Activated T-helper 1 cell treated with anti-CD3 and anti-CD28 coated beads, Interleukin-2, amount 50 U/mL, for 16 hours (primary cell): ENCODE measurements at regions not wholly inside any gene's neighbourhood (a gene's known extent, or its start where the extent isn't known, plus 50 kb on each side); places are given as distances from the start of the nearest gene placed in this dataset.
A peak's percentile ranks its signal among the peaks of the same experiment; 100 is the strongest.

Experiments
- DNase-seq, 2 donors: peaks; one replicate each; pipeline ENCODE4 v3.0.0-alpha.2; 2020; ENCODE audit warnings: low read depth in 1 of 2, low spot score in 1 of 2

DNA sequence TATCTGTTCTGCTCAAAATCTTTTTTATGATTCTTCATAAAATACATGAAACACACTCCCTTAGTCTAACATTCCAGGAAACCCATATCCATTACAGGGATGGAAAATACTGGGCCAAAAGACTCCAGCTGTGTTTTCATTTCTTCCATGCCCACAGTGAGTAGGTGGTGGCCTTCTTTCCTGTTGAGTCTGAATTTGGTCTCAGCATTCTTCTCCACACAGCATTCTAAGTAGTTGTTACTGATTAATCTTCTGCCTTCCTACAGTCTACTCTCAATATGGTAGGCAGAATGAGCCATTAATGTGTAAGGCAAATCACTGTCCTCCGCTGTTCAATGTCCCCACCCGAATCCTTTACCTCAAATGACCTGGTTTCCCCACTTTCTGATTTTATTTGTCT is 370.6 kb upstream of the RPS6KA3 start:
- no peak for DNase-seq

GRCh38 chrX:20633451-20633850 is 366.7 kb upstream of the RPS6KA3 start:
- no peak for DNase-seq

DNA sequence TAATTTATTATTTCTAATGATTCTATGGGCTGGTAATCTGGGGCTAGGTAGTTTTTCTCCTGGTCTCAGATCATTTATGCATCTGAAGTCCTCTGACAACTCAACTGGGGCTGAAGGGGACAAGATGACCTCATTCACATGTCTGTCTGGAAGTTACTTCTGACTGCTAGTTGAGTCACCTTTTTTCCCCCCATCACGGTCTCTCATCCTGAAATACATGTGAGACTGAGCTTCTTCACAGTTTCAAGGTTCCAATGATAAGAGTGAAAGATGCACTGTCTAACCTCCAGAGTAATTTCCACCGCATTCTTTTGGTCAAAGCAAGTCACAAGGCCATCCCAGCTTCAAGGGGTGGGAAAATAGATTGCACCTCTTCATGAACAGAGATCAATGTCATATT is 356.7 kb upstream of the RPS6KA3 start:
- DNase-seq: no peak

DNA sequence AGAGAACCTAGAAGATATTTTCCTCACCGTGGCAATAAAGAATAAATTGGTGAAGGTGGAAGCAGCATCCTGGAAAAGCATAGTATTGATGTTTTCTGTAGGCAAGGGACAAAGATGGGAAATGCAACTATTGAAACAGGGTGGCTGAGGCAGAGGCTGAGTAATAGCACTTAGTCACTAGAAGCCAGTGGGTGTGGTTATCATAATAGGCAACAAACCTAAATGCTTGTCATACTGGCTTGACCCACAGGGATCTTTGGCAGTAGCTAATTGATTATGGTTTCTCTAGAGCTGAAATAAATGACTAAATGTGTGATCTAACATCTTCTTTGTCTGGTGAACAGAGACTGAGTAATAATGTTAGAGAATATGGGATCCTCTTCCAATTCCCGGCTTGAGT is 353.6 kb upstream of the RPS6KA3 start:
- DNase-seq: no peak

GRCh38 chrX:20609916-20610415 is 343.3 kb upstream of the RPS6KA3 start:
- no peak for DNase-seq

DNA sequence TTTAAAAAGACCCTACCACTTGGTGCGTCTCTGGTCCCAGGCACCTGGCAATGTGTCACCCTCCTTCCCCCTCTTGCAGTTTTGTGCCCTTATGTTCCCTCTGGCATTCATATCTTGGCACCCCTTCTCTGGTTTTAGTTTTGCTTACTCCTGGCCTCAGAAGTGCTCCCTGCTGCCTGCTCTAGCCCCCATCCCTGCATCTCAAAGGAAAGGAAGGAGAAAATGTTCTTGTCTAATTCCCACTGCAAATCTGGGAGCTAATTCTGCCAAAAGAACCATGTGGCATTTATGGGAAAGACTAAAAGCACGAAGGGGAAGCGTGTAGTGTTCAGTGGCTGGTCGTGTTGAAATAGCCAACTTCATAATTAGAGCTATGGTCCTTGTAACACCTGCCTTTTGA is 340.1 kb upstream of the RPS6KA3 start:
- DNase-seq: no peak

- DNase-seq: no peak
These were observed 330.1 kb upstream of the RPS6KA3 start for GRCh38 chrX:20596856-20597255.

DNA sequence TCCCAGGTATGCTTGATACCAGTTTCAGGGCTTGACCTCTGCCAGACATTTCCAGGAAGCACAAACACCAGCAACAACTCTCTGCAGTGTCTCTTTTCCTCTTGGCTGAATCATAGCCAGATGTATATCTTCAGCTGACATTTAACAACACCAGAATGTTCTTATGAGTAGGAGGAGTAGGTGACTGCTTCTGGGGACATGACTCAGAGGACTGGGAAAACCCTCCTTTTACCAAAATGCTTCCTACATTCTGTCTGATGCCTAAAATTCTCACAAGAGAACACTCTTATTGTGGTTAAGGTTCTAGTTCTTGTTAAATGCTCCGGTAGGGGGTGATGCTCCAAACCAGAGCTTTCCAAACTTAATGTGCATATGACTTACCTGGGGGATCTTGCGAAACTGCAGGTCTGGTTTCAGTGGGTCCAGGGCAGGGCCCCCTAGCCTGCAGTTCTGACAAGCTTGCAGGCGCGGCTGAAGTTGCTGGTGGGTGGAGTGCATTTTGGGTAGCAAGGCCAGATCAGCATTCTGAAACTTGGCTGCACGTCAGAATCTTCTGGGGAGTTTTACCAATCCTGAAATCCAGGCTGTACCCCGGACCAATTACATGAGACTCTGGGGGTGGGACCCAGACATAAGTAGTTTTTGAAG is 329.3 kb upstream of the RPS6KA3 start:
- no peak for DNase-seq

DNA sequence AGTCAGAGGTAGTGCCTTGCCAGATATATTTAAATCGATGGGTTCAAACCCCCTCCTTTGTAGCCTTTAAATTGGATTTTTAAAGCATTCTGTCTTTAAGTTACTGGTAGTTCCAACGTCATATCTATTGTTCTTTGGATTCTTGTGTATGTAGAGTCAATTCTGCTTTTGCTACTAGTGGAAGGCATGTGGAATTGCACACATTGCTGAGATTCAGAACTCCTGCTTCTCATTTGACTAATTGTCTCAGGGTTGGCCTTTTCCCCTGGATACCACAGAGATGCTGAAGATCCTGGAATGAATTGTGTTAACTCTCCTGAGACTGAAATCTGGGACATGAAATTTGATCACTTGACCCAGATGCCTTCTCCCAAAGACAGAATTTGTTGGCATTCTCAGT is 328.3 kb upstream of the RPS6KA3 start:
- no peak for DNase-seq

GRCh38 chrX:20593836-20594235 is 327.1 kb upstream of the RPS6KA3 start:
- DNase-seq: no peak

GRCh38 chrX:20593402-20593801 is 326.7 kb upstream of the RPS6KA3 start:
- DNase-seq: no peak

DNA sequence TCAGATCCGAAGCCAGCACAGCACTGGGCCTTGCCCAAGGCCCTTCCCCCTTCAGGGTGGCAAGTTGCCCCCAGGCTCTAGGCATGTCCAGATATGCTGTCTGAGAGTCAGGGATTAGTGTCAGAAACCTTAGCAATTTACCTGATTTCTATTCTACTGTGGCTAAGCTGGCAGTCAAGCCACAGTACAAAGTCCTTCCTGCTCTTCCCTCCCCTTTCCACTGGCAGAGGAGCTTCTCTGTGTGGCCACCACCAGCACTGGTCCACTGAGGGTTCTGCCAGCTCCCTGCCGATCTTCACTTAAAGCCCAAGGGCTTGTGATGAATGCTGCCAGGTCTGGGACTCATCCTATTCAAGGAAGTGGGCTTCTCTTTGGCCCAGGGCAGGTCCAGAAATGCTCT is 324.5 kb upstream of the RPS6KA3 start:
- no peak for DNase-seq

DNA sequence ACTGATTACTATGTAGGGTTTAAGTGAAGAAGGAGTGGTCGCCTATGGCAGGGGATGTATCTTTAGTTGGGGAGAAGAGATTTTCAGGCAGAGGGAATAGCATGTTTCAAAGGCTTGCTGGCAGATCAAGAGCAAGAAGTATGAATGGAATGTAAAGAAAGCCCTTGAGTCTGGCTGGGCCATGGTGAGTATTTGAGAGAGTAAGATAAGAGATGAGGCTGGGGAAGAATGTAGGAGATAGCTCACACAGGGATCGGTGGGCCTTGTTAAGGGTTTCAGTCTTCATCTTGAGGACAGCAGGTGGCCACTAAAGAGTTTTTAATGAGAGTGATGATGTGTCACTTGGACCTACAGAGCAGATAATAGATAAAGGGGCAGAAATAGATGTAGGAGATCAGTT is 319.1 kb upstream of the RPS6KA3 start:
- no peak for DNase-seq

GRCh38 chrX:20571611-20572010 is 304.9 kb upstream of the RPS6KA3 start:
- no peak for DNase-seq

DNA sequence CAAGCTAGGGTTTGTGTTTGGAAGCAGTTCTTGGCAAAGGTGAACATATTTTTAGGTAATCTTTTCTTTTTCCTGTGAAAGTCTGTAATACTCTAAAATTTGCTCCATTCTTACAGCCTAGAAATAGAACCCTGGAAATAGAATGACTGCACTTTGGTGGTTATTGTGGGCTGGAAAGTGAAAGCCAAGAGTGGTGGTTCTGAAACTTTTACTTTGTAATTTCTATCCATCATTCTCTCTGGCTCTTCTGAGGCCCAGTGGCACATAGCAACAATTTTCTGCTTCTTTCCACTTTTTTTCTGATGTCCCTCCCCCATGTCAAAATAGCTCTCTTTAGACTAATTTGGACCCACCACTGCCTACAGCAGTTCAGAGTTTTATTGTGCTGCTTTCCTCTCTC is 300.4 kb upstream of the RPS6KA3 start:
- DNase-seq: no peak

GRCh38 chrX:20547611-20548051 is 280.9 kb upstream of the RPS6KA3 start:
- DNase-seq: no peak

GRCh38 chrX:20545538-20545937 is 278.8 kb upstream of the RPS6KA3 start:
- no peak for DNase-seq

DNA sequence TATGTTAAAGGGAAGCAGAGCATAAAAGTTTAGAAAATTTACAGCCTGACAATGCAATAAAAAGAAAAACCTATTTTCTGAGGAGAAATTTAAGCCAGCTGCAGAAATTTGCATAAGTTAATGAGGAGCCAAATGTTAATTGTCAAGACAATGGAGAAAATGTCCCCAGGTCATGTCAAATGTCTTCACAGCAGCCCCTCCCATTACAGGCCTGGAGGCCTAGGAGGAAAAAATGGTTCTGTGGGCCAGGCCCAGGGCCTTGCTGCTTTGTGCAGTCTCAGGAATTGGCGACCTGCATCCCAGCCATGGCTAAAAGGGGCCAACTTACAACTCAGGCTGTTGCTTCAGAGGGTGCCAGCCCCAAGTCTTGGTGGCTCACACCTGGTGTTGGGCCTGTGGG is 275.4 kb upstream of the RPS6KA3 start:
- DNase-seq: no peak

- DNase-seq: no peak
These were observed 272.3 kb upstream of the RPS6KA3 start for GRCh38 chrX:20538974-20539373.

GRCh38 chrX:20531667-20532066 is 265.0 kb upstream of the RPS6KA3 start:
- no peak for DNase-seq

DNA sequence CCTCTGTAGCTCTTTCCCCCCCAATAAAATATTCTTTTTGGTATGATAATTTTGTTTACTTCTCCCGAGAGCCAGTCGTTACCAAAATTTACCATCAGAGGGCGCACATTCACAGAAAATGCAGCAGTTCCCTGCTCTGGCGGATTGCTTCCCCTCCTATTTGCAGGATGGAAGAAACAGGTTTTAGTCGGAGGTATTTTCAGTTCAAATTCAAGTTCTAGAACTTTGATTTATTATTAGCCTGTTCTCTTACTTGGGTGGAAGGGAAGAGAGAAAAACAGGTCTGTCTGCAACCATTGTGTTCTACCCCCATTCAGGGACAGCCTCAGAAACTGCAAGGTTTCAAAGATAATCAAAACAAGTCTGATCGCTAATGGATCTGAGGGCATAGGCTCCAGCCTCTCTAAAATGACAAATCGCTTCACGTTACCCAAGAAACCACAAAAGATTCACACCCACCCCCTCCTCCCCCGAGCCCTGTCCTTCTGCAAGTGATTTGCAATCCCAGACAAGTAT is 263.8 kb upstream of the RPS6KA3 start:
- DNase-seq: peak; percentile 7 to 30

DNA sequence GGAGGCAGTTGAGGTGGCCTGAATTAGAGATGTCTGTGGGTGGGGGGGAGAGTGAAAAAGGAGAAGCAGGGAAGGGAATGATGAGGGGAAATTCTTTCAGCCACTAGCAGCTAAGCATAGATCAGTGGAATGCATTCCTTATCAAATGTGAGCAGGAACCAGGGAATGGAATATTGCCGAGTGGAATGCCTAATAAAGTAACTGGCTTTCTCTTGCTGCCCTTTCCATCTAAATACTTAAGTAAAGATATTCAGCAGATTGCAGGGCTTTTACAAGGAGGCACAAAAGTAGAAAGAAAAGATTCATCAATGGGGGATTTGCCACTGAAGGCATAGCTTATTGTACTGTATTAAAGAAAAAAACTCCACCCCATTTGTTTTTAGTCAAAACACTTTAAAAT is 263.0 kb upstream of the RPS6KA3 start:
- no peak for DNase-seq

DNA sequence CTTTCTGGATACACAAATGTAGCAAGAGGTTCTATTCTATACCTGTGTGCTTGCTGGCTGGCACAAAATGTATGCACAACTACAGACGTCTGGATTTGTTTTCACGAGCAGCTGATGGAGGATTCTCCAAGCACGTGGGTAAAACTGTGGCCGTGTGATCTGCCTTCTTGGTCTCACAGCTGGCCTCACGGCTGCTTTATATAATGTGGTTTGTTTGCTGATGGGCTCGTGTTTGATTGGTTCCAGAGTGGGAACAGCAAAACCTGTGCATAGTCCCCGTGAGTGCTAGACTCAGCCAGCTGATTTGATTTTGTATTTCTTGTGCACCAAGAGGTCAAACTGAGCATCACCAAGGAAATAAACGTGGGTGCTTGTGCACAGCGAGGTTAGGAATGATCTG is 262.6 kb upstream of the RPS6KA3 start:
- DNase-seq: no peak
